H9 (cell line): ENCODE measurements at regions not wholly inside any gene's neighbourhood (a gene's known extent, or its start where the extent isn't known, plus 50 kb on each side); places are given as distances from the start of the nearest gene placed in this dataset.

Experiments used
- DNase-seq: peaks from one replicate; pipeline ENCODE4 v3.0.0-alpha.2; 2017
- H2AFZ ChIP-seq: one replicate; pipeline ENCODE4 v1.6.1; 2013; ENCODE audit warnings: mild to moderate bottlenecking, low read length, control low read depth, moderate library complexity
- H2AK5ac ChIP-seq: 2 replicates; pipeline ENCODE4 v1.6.1; 2013; ENCODE audit warnings: low read length, control low read depth, mixed read lengths; ENCODE audit not compliant: insufficient read length
- H2BK120ac ChIP-seq: one replicate; pipeline ENCODE4 v1.6.1; 2013; ENCODE audit warnings: low read depth, mild to moderate bottlenecking, low read length, control low read depth, inconsistent platforms; ENCODE audit not compliant: poor library complexity, severe bottlenecking
- H2BK12ac ChIP-seq: 2 replicates; pipeline ENCODE4 v1.6.1; 2013; ENCODE audit warnings: low read length, control low read depth, mixed read lengths, low read depth; ENCODE audit not compliant: insufficient read length
- H2BK15ac ChIP-seq: 2 replicates; pipeline ENCODE4 v1.6.1; 2013; ENCODE audit warnings: low read depth, low read length, control low read depth
- H2BK20ac ChIP-seq: one replicate; pipeline ENCODE4 v1.6.1; 2013; ENCODE audit warnings: low read depth, mild to moderate bottlenecking, low read length, control low read depth, inconsistent platforms; ENCODE audit not compliant: poor library complexity, severe bottlenecking
- H2BK5ac ChIP-seq: 2 replicates; pipeline ENCODE4 v1.6.1; 2013; ENCODE audit warnings: low read length, control low read depth, mixed read lengths; ENCODE audit not compliant: insufficient read length
- H3K14ac ChIP-seq: 2 replicates; pipeline ENCODE4 v1.6.1; 2013; ENCODE audit warnings: low read length, control low read depth; ENCODE audit not compliant: insufficient read depth
- H3K18ac ChIP-seq: 2 replicates; pipeline ENCODE4 v1.6.1; 2013; ENCODE audit warnings: low read depth, mild to moderate bottlenecking, mixed read lengths, low read length, control low read depth; ENCODE audit not compliant: insufficient read length
- H3K23ac ChIP-seq: 2 replicates; pipeline ENCODE4 v1.6.1; 2013; ENCODE audit warnings: low read length, control low read depth, mixed read lengths, low read depth; ENCODE audit not compliant: insufficient read length
- H3K23me2 ChIP-seq: 2 replicates; pipeline ENCODE4 v1.6.1; 2013; ENCODE audit warnings: low read depth, mild to moderate bottlenecking, mixed read lengths, low read length, control low read depth; ENCODE audit not compliant: insufficient read length, poor library complexity, severe bottlenecking
- H3K27ac ChIP-seq: 2 replicates; pipeline ENCODE4 v1.5.1; 2013; ENCODE audit warnings: low read length, control low read depth, mixed read lengths, low read depth; ENCODE audit not compliant: insufficient read length
- H3K27me3 ChIP-seq: 2 replicates; pipeline ENCODE4 v1.6.1; 2013; ENCODE audit warnings: low read length, control low read depth, inconsistent platforms; ENCODE audit not compliant: insufficient read depth
- H3K4ac ChIP-seq: 2 replicates; pipeline ENCODE4 v1.6.1; 2013; ENCODE audit warnings: low read depth, mild to moderate bottlenecking, control low read depth, inconsistent platforms, low read length, moderate library complexity
- H3K4me1 ChIP-seq: 2 replicates; pipeline ENCODE4 v1.6.1; 2013; ENCODE audit warnings: low read length, control low read depth, inconsistent platforms; ENCODE audit not compliant: insufficient read depth
- H3K4me2 ChIP-seq: 2 replicates; pipeline ENCODE4 v1.6.1; 2013; ENCODE audit warnings: low read length, control low read depth, mixed read lengths; ENCODE audit not compliant: insufficient read length, insufficient read depth
- H3K56ac ChIP-seq: 2 replicates; pipeline ENCODE4 v1.6.1; 2013; ENCODE audit warnings: low read depth, mild to moderate bottlenecking, mixed read lengths, low read length, control low read depth; ENCODE audit not compliant: insufficient read length
- H3K79me1 ChIP-seq: 2 replicates; pipeline ENCODE4 v1.6.1; 2013; ENCODE audit warnings: low read depth, mild to moderate bottlenecking, moderate library complexity, low read length, control low read depth, inconsistent platforms; ENCODE audit not compliant: insufficient read depth, poor library complexity, severe bottlenecking
- H3K79me2 ChIP-seq: 2 replicates; pipeline ENCODE4 v1.6.1; 2013; ENCODE audit warnings: low read length, control low read depth, inconsistent platforms; ENCODE audit not compliant: insufficient read depth
- H3K9ac ChIP-seq: 2 replicates; pipeline ENCODE4 v1.6.1; 2013; ENCODE audit warnings: low read length, control low read depth, mixed read lengths; ENCODE audit not compliant: insufficient read length; ENCODE audit errors: extremely low read depth
- H3K9me3 ChIP-seq: one replicate; pipeline ENCODE4 v1.6.1; 2013; ENCODE audit warnings: low read depth, low read length, inconsistent platforms; ENCODE audit not compliant: control insufficient read depth
- H3T11ph ChIP-seq: one replicate; pipeline ENCODE4 v1.6.1; 2013; ENCODE audit warnings: mild to moderate bottlenecking, low read length, control low read depth, inconsistent platforms
- H4K20me1 ChIP-seq: one replicate; pipeline ENCODE4 v1.6.1; 2013; ENCODE audit not compliant: control insufficient read depth, insufficient read length, insufficient read depth
- H4K5ac ChIP-seq: 2 replicates; pipeline ENCODE4 v1.6.1; 2013; ENCODE audit warnings: low read depth, mild to moderate bottlenecking, mixed read lengths, low read length, control low read depth; ENCODE audit not compliant: insufficient read length
- H4K8ac ChIP-seq: replicated peaks from 2 replicates; pipeline ENCODE4 v1.6.1; 2013; ENCODE audit warnings: low read length, control low read depth, mixed read lengths, low read depth; ENCODE audit not compliant: insufficient read length
- H4K91ac ChIP-seq: 2 replicates; pipeline ENCODE4 v1.6.1; 2013; ENCODE audit warnings: low read depth, mild to moderate bottlenecking, moderate library complexity, mixed read lengths, low read length, control low read depth; ENCODE audit not compliant: insufficient read length
- H3K27ac Mint-ChIP-seq, 3 experiments: 2 replicates in 2 of 3; 3 replicates in 1 of 3; pipeline ENCODE4 v1.8.0; 2020 to 2021; ENCODE audit warnings: mixed read lengths in 3 of 3, mild to moderate bottlenecking in 1 of 3, moderate library complexity in 1 of 3
- H3K27me3 Mint-ChIP-seq: 2 replicates; pipeline ENCODE4 v1.8.0; 2021; ENCODE audit warnings: low read depth, mild to moderate bottlenecking, moderate library complexity, mixed read lengths
- H3K36me3 Mint-ChIP-seq, 3 experiments: 2 replicates in 2 of 3; 3 replicates in 1 of 3; pipeline ENCODE4 v1.8.0; 2020 to 2021; ENCODE audit warnings: low read depth in 3 of 3, mixed read lengths in 3 of 3; ENCODE audit not compliant: insufficient read depth in 1 of 3
- H3K4me1 Mint-ChIP-seq, 2 experiments: 2 replicates each; pipeline ENCODE4 v1.8.0; 2020; ENCODE audit warnings: mixed read lengths in 2 of 2
- H3K4me3 Mint-ChIP-seq, 2 experiments: 2 replicates in 1 of 2; 3 replicates in 1 of 2; pipeline ENCODE4 v1.8.0; 2020 to 2021; ENCODE audit warnings: mild to moderate bottlenecking in 2 of 2, mixed read lengths in 2 of 2, moderate library complexity in 1 of 2
- H3K9me3 Mint-ChIP-seq, 2 experiments: 2 replicates in 1 of 2; 3 replicates in 1 of 2; pipeline ENCODE4 v1.8.0; 2020; ENCODE audit warnings: mild to moderate bottlenecking in 2 of 2, mixed read lengths in 2 of 2, moderate library complexity in 1 of 2
- CTCF ChIP-seq: fragments of 200-600 bp; sonication (generic); conservative IDR thresholded peaks from 3 replicates; pipeline ENCODE4 v1.8.0; 2021; ENCODE audit warnings: antibody characterized with exemption, mild to moderate bottlenecking
- WGBS: extraction: QIAGEN DNeasy Blood & Tissue Kit; methylation state at CpG from one replicate; pipeline ENCODE4 v1.1.7; 2013; ENCODE audit warnings: missing lambda C conversion rate, low lambda C conversion rate, mixed read lengths; ENCODE audit not compliant: insufficient read length; ENCODE audit errors: extremely low coverage; 5-methylcytosine and 5-hydroxymethylcytosine counted together

- no peak overlapping the region for H2AK5ac ChIP-seq
- H3K9me3 ChIP-seq = peaks cover 24% of the 10 kb centered on the region
- no peaks in the 10 kb centered on the region for H3K79me2 ChIP-seq
- no peak for TF ChIP-seq CTCF
- no CpG with 5 or more reads among the region's 29 CpGs for WGBS
- peaks cover 12% of the 10 kb centered on the region for H3K27me3 Mint-ChIP-seq
- H3K4ac ChIP-seq = no peak overlapping the region
- no peak overlapping the region for H2BK120ac ChIP-seq
- H2AFZ ChIP-seq = no peak overlapping the region
- no peak overlapping the region for H4K5ac ChIP-seq
- H2BK20ac ChIP-seq = no peak overlapping the region
- H3K4me1 ChIP-seq = no peaks in the 10 kb centered on the region
- H2BK12ac ChIP-seq = no peak overlapping the region
- no peak overlapping the region for H3K23ac ChIP-seq
- no peak overlapping the region for H2BK15ac ChIP-seq
- no peak overlapping the region for H2BK5ac ChIP-seq
- H3K27ac Mint-ChIP-seq = no peak overlapping the region
- DNase-seq = no peak
- no peaks in the 10 kb centered on the region for H3K79me1 ChIP-seq
- H4K8ac ChIP-seq = no peak overlapping the region
- no peak overlapping the region for H3K14ac ChIP-seq
- no peaks in the 10 kb centered on the region for H3K27me3 ChIP-seq
- no peak overlapping the region for H3K18ac ChIP-seq
- no peak overlapping the region for H3T11ph ChIP-seq
- no peaks in the 10 kb centered on the region for H3K9me3 Mint-ChIP-seq
- H4K91ac ChIP-seq = no peak overlapping the region
- H3K23me2 ChIP-seq = no peaks in the 10 kb centered on the region
- no peak overlapping the region for H3K9ac ChIP-seq
- H4K20me1 ChIP-seq = no peaks in the 10 kb centered on the region
- no peak overlapping the region for H3K56ac ChIP-seq
- H3K4me2 ChIP-seq = no peak overlapping the region
- H3K27ac ChIP-seq = no peak overlapping the region
- no peaks in the 10 kb centered on the region for H3K36me3 Mint-ChIP-seq
- no peak overlapping the region for H3K4me3 Mint-ChIP-seq
- peaks cover 6 to 7% of the 10 kb centered on the region in 2 experiments for H3K4me1 Mint-ChIP-seq
These were observed 155.6 kb downstream of the NDUFA10 start for GRCh38 chr2:239869272-239870155.
